ENCODE measurements at regions not wholly inside any gene's neighbourhood (a gene's known extent, or its start where the extent isn't known, plus 50 kb on each side); places are given as distances from the start of the nearest gene placed in this dataset.

- TF ChIP-seq CTCF (IDR thresholded peaks at IDR 0.05), result no peak
- no peak for DNase-seq
- no peaks in the 10 kb centered on the region for H3K27me3 Mint-ChIP-seq (ENCODE audit: low read depth in 3 of 3)
- H3K9me3 Mint-ChIP-seq, result peaks cover 2 to 10% (median 5%) of the 10 kb centered on the region in 7 donors
- Histone ChIP-seq H3K27ac (ENCODE audit: low read depth in 1 of 2, low read length in 2 of 2) (no peak overlapping the region), H3K36me3 (replicated peaks in 1 of 2; ENCODE audit: control insufficient read depth in 1 of 2, insufficient read depth in 2 of 2, low read length in 2 of 2) (no peaks in the 10 kb centered on the region), H3K4me3 (replicated peaks in 1 of 3; ENCODE audit: low read depth in 2 of 3, low read length in 3 of 3) (no peak overlapping the region), H3K4me1 (ENCODE audit: control insufficient read depth in 1 of 2, insufficient read depth in 2 of 2, low read length in 2 of 2) (no peaks in the 10 kb centered on the region), H3K79me2 (ENCODE audit: insufficient read depth, low read length) (no peaks in the 10 kb centered on the region), H4K20me1 (ENCODE audit: insufficient read depth, low read length) (no peaks in the 10 kb centered on the region), H2AFZ (ENCODE audit: insufficient read depth, low read depth, low read length, poor library complexity, severe bottlenecking) (no peak overlapping the region), H3K4me2 (replicated peaks; ENCODE audit: extremely low read depth, low read length, poor library complexity, severe bottlenecking) (no peak overlapping the region), H3K9me3 (replicated peaks in 1 of 2; ENCODE audit: control insufficient read depth in 1 of 2, insufficient read depth in 1 of 2, low read length in 2 of 2) (peaks cover 0 to 5% of the 10 kb centered on the region in 2 donors), H3K9ac (ENCODE audit: insufficient read depth, low read length, poor library complexity, severe bottlenecking) (no peak overlapping the region), H3K27me3 (ENCODE audit: control insufficient read depth in 2 of 2, insufficient read depth in 2 of 2, low read length in 2 of 2) (no peaks in the 10 kb centered on the region)
- H3K36me3 Mint-ChIP-seq, result no peaks in the 10 kb centered on the region
- intact Hi-C loops (cut with micrococcal nuclease), result no loop called here
- H3K4me1 Mint-ChIP-seq, result no peaks in the 10 kb centered on the region
- WGBS (ENCODE audit: insufficient coverage), result no CpG with 5 or more reads among the region's 2 CpGs
- no peak overlapping the region for H3K27ac Mint-ChIP-seq
- no peak overlapping the region for H3K4me3 Mint-ChIP-seq
Measured at GRCh38 chr12:60165781-60166180, 570.0 kb downstream of the SLC16A7 start.

- Mint-ChIP-seq H3K27ac (no peak overlapping the region), H3K27me3 (ENCODE audit: low read depth in 3 of 3) (no peaks in the 10 kb centered on the region), H3K36me3 (no peaks in the 10 kb centered on the region), H3K9me3 (peaks cover 2 to 10% (median 6%) of the 10 kb centered on the region in 7 donors), H3K4me1 (no peaks in the 10 kb centered on the region), H3K4me3 (no peak overlapping the region)
- no CpG with 5 or more reads among the region's 5 CpGs for WGBS (ENCODE audit: insufficient coverage)
- Histone ChIP-seq H3K9ac (ENCODE audit: insufficient read depth, low read length, poor library complexity, severe bottlenecking) (no peak overlapping the region), H3K4me3 (replicated peaks in 1 of 3; ENCODE audit: low read depth in 2 of 3, low read length in 3 of 3) (no peak overlapping the region), H3K27me3 (ENCODE audit: control insufficient read depth in 2 of 2, insufficient read depth in 2 of 2, low read length in 2 of 2) (no peaks in the 10 kb centered on the region), H3K4me2 (replicated peaks; ENCODE audit: extremely low read depth, low read length, poor library complexity, severe bottlenecking) (no peak overlapping the region), H2AFZ (ENCODE audit: insufficient read depth, low read depth, low read length, poor library complexity, severe bottlenecking) (no peak overlapping the region), H3K27ac (ENCODE audit: low read depth in 1 of 2, low read length in 2 of 2) (no peak overlapping the region), H3K9me3 (replicated peaks in 1 of 2; ENCODE audit: control insufficient read depth in 1 of 2, insufficient read depth in 1 of 2, low read length in 2 of 2) (no peaks in the 10 kb centered on the region), H3K79me2 (ENCODE audit: insufficient read depth, low read length) (no peaks in the 10 kb centered on the region), H3K4me1 (ENCODE audit: control insufficient read depth in 1 of 2, insufficient read depth in 2 of 2, low read length in 2 of 2) (no peaks in the 10 kb centered on the region), H3K36me3 (replicated peaks in 1 of 2; ENCODE audit: control insufficient read depth in 1 of 2, insufficient read depth in 2 of 2, low read length in 2 of 2) (no peaks in the 10 kb centered on the region), H4K20me1 (ENCODE audit: insufficient read depth, low read length) (no peaks in the 10 kb centered on the region)
- TF ChIP-seq CTCF (IDR thresholded peaks at IDR 0.05), result no peak
- intact Hi-C loops (cut with micrococcal nuclease), result no loop called here
- no peak for DNase-seq
Measured at GRCh38 chr12:60168441-60168840, 572.6 kb downstream of the SLC16A7 start.

Measured in CD14-positive monocyte (primary cell).